Esophagus squamous epithelium (tissue), 4 donors: ENCODE measurements at regions not wholly inside any gene's neighbourhood (a gene's known extent, or its start where the extent isn't known, plus 50 kb on each side); places are given as distances from the start of the nearest gene placed in this dataset.

Experiments
- POLR2A ChIP-seq, 4 donors: fragments of 450-650 bp; IDR thresholded peaks; one replicate each; pipeline ENCODE4 v1.6.1; 2017; ENCODE audit warnings: antibody characterized with exemption in 4 of 4, mild to moderate bottlenecking in 4 of 4, moderate library complexity in 3 of 4
- TF ChIP-seq, protein P1 (sequence below), 6 experiments: fragments of 450-650 bp in 4 of 6; fragments of 200-600 bp in 2 of 6; sonication (generic) in 2 of 6; IDR thresholded peaks; one replicate each; pipeline ENCODE4 v1.5.1; 2016 to 2019; ENCODE audit warnings: antibody characterized with exemption in 6 of 6, mild to moderate bottlenecking in 4 of 6, moderate library complexity in 4 of 6

DNA sequence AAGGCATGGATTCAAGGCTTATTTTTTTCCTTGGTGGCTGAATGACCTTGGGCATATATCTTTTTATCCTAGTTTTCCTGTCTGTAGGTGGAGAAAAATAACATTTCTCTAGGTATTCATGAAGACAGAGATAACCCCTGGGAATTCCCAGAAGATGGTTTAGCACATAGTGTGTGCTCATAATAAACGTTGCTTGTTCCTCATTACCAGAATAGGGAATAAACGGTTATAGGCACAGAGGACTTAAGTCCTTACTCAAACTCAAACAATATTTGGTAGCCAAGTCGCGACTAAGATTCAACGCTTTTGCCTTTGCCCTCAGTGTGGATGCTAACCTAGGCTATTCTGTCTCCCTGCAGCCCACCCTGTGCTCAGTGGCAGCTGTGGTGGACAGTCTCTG, 51.6 kb upstream of the MITF start:
- TF ChIP-seq, protein P1, sequence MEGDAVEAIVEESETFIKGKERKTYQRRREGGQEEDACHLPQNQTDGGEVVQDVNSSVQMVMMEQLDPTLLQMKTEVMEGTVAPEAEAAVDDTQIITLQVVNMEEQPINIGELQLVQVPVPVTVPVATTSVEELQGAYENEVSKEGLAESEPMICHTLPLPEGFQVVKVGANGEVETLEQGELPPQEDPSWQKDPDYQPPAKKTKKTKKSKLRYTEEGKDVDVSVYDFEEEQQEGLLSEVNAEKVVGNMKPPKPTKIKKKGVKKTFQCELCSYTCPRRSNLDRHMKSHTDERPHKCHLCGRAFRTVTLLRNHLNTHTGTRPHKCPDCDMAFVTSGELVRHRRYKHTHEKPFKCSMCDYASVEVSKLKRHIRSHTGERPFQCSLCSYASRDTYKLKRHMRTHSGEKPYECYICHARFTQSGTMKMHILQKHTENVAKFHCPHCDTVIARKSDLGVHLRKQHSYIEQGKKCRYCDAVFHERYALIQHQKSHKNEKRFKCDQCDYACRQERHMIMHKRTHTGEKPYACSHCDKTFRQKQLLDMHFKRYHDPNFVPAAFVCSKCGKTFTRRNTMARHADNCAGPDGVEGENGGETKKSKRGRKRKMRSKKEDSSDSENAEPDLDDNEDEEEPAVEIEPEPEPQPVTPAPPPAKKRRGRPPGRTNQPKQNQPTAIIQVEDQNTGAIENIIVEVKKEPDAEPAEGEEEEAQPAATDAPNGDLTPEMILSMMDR (IDR thresholded peaks at IDR 0.05) = no peak
- no peak for TF ChIP-seq POLR2A (IDR thresholded peaks at IDR 0.05)
